C4-2B (cell line): ENCODE measurements at regions not wholly inside any gene's neighbourhood (a gene's known extent, or its start where the extent isn't known, plus 50 kb on each side); places are given as distances from the start of the nearest gene placed in this dataset.

Experiments
- CTCF ChIP-seq: fragments of 450-650 bp; conservative IDR thresholded peaks from 2 replicates; pipeline ENCODE4 v1.5.1; 2017; ENCODE audit warnings: mild to moderate bottlenecking
- ZFX ChIP-seq: fragments of 450-650 bp; IDR thresholded peaks from 2 replicates; pipeline ENCODE4 v1.6.1; 2017

GRCh38 chr12:94855853-94856252 lies 147.6 kb downstream of the NDUFA12 start:
- TF ChIP-seq CTCF: no peak
- no peak for TF ChIP-seq ZFX
